Hepatic stellate cell (primary cell): ENCODE measurements at regions not wholly inside any gene's neighbourhood (a gene's known extent, or its start where the extent isn't known, plus 50 kb on each side); places are given as distances from the start of the nearest gene placed in this dataset.
A peak's percentile ranks its signal among the peaks of the same experiment; 100 is the strongest.

Source experiments
- DNase-seq: peaks from one replicate; pipeline ENCODE4 v3.0.0; 2011; ENCODE audit warnings: low spot score

- DNase-seq: no peak
These were observed 51.1 kb downstream of the HYCC1 start for GRCh38 chr7:22962775-22963350.

- DNase-seq: no peak
These were observed 55.2 kb downstream of the HYCC1 start for GRCh38 chr7:22958742-22959141.

- no peak for DNase-seq
These were observed 59.7 kb downstream of the HYCC1 start for GRCh38 chr7:22954251-22954650.

- DNase-seq: no peak
These were observed 61.5 kb downstream of the HYCC1 start for GRCh38 chr7:22952306-22953015.

GRCh38 chr7:22949944-22950343, 64.0 kb downstream of the HYCC1 start:
- DNase-seq: no peak

- DNase-seq: no peak
These were observed 64.7 kb downstream of the HYCC1 start for GRCh38 chr7:22949221-22949620.

- DNase-seq: no peak
These were observed 65.2 kb downstream of the HYCC1 start for GRCh38 chr7:22948770-22949169.

GRCh38 chr7:22945584-22945983, 68.3 kb downstream of the HYCC1 start:
- DNase-seq: no peak

GRCh38 chr7:22944510-22944909, 69.4 kb downstream of the HYCC1 start:
- no peak for DNase-seq

GRCh38 chr7:22944022-22944421, 69.9 kb downstream of the HYCC1 start:
- peak; percentile 11 for DNase-seq

- no peak for DNase-seq
These were observed 71.7 kb downstream of the HYCC1 start for GRCh38 chr7:22942191-22942590.

GRCh38 chr7:22939842-22940241, 74.1 kb downstream of the HYCC1 start:
- DNase-seq: no peak

GRCh38 chr7:22937946-22938345, 76.0 kb downstream of the HYCC1 start:
- DNase-seq: no peak

GRCh38 chr7:22936246-22936645, 77.7 kb downstream of the HYCC1 start:
- DNase-seq: no peak

- no peak for DNase-seq
These were observed 78.7 kb downstream of the HYCC1 start for GRCh38 chr7:22935269-22935668.

- no peak for DNase-seq
These were observed 79.4 kb downstream of the HYCC1 start for GRCh38 chr7:22934473-22935065.

GRCh38 chr7:22934023-22934422, 79.9 kb downstream of the HYCC1 start:
- no peak for DNase-seq

- no peak for DNase-seq
These were observed 81.0 kb downstream of the HYCC1 start for GRCh38 chr7:22932896-22933295.

GRCh38 chr7:22931011-22931410, 82.9 kb downstream of the HYCC1 start:
- DNase-seq: no peak

- no peak for DNase-seq
These were observed 91.6 kb downstream of the HYCC1 start for GRCh38 chr7:22922307-22922706.

GRCh38 chr7:22921386-22922086, 92.4 kb downstream of the HYCC1 start:
- DNase-seq: no peak

GRCh38 chr7:22920672-22921071, 93.3 kb downstream of the HYCC1 start:
- DNase-seq: no peak

- no peak for DNase-seq
These were observed 90.5 kb upstream of the TOMM7 start for GRCh38 chr7:22913158-22913557.
